B cell (primary cell): ENCODE measurements at regions not wholly inside any gene's neighbourhood (a gene's known extent, or its start where the extent isn't known, plus 50 kb on each side); places are given as distances from the start of the nearest gene placed in this dataset.

Experiments used
- ATAC-seq: fragments of 200-7000 bp; cut with Tn5 transposase; one replicate; pipeline ENCODE4 v1.10.0; 2021; ENCODE audit warnings: low read depth, mild to moderate bottlenecking, moderate number of reproducible peaks, moderate library complexity
- CTCF ChIA-PET: fragments of 350-600 bp; sonication (Branson Sonifier 250); formaldehyde crosslinking; loops from one replicate; lab custom pipeline; 2021; ENCODE audit warnings: antibody characterized with exemption, inconsistent platforms; lab: Charles Lee
- POLR2A ChIA-PET: fragments of 350-600 bp; sonication (Branson Sonifier 250); formaldehyde crosslinking; loops from one replicate; lab custom pipeline; 2021; ENCODE audit warnings: antibody characterized with exemption; lab: Charles Lee
- DNase-seq: peaks from one replicate; pipeline ENCODE4 v3.0.0; 2013
- H2AFZ ChIP-seq: 2 replicates; pipeline ENCODE4 v1.6.1; 2012; ENCODE audit warnings: mild to moderate bottlenecking, low read depth, low read length; ENCODE audit not compliant: insufficient read depth, poor library complexity, severe bottlenecking
- H3K27ac ChIP-seq, 2 donors: 1 replicate in 1 of 2; 2 replicates in 1 of 2; pipeline ENCODE4 v1.5.1; 2012 to 2013; ENCODE audit warnings: low read length in 2 of 2, mild to moderate bottlenecking in 2 of 2, moderate library complexity in 1 of 2
- H3K27me3 ChIP-seq, 4 experiments: fragments of 200-600 bp in 1 of 4; sonication (generic) in 1 of 4; replicated peaks in 1 of 4; 1 replicate in 2 of 4; 2 replicates in 2 of 4; pipeline versions ENCODE4 v1.6.1 to v1.7.0; 2013 to 2016; ENCODE audit warnings: low read length in 3 of 4, mild to moderate bottlenecking in 2 of 4, mixed read lengths in 1 of 4, moderate library complexity in 1 of 4; ENCODE audit not compliant: insufficient read depth in 4 of 4, control insufficient read depth in 3 of 4; ENCODE audit errors: control extremely low read depth in 1 of 4
- H3K36me3 ChIP-seq, 2 experiments: replicated peaks in 1 of 2; 1 replicate in 1 of 2; 2 replicates in 1 of 2; pipeline versions ENCODE4 v1.6.1 to v1.7.1; 2013; ENCODE audit warnings: low read length in 1 of 2; ENCODE audit not compliant: insufficient read depth in 2 of 2, control insufficient read depth in 1 of 2; ENCODE audit errors: control extremely low read depth in 1 of 2, extremely low read depth in 1 of 2
- H3K4me1 ChIP-seq, 2 donors: fragments of 200-600 bp in 1 of 2; sonication (generic) in 1 of 2; 1 replicate in 1 of 2; 2 replicates in 1 of 2; pipeline versions ENCODE4 v1.5.1 to v1.6.1; 2013 to 2017; ENCODE audit warnings: low read length in 2 of 2; ENCODE audit not compliant: control insufficient read depth in 2 of 2, insufficient read depth in 2 of 2
- H3K4me2 ChIP-seq: replicated peaks from 2 replicates; pipeline ENCODE3; 2012; ENCODE audit warnings: mild to moderate bottlenecking, low read depth, low read length; ENCODE audit not compliant: poor library complexity, severe bottlenecking
- H3K4me3 ChIP-seq, 5 experiments: fragments of 200-600 bp in 1 of 5; sonication (generic) in 1 of 5; 1 replicate in 3 of 5; 2 replicates in 2 of 5; pipeline versions ENCODE4 v1.5.1 to v1.7.0; 2011 to 2016; ENCODE audit warnings: low read length in 4 of 5, mild to moderate bottlenecking in 4 of 5, low read depth in 2 of 5, control low read depth in 1 of 5, moderate library complexity in 1 of 5; ENCODE audit not compliant: insufficient read depth in 1 of 5; ENCODE audit errors: control extremely low read depth in 1 of 5, extremely low read depth in 1 of 5
- H3K79me2 ChIP-seq: fragments of 200-600 bp; sonication (generic); one replicate; pipeline ENCODE4 v1.6.0; 2016; ENCODE audit warnings: low read length; ENCODE audit not compliant: control insufficient read depth, insufficient read depth
- H3K9ac ChIP-seq: fragments of 200-600 bp; sonication (generic); 2 replicates; pipeline ENCODE4 v1.6.1; 2017; ENCODE audit warnings: mild to moderate bottlenecking, low read length, moderate library complexity
- H3K9me3 ChIP-seq, 3 donors: one replicate each; pipeline versions ENCODE4 v1.6.1 to v1.7.1; 2013; ENCODE audit warnings: low read length in 2 of 3; ENCODE audit not compliant: control insufficient read depth in 2 of 3, insufficient read depth in 1 of 3; ENCODE audit errors: control extremely low read depth in 1 of 3
- H4K20me1 ChIP-seq: 2 replicates; pipeline ENCODE4 v1.6.0; 2012; ENCODE audit warnings: mild to moderate bottlenecking, low read length; ENCODE audit not compliant: insufficient read depth, control insufficient read depth, poor library complexity, severe bottlenecking
- H3K27ac Mint-ChIP-seq: one replicate; pipeline ENCODE4 v1.8.0; 2021; ENCODE audit warnings: mixed read lengths
- H3K27me3 Mint-ChIP-seq: one replicate; pipeline ENCODE4 v1.8.0; 2021; ENCODE audit warnings: mixed read lengths
- H3K4me1 Mint-ChIP-seq: one replicate; pipeline ENCODE4 v1.8.0; 2021; ENCODE audit warnings: mixed read lengths
- H3K4me3 Mint-ChIP-seq: one replicate; pipeline ENCODE4 v1.8.0; 2021; ENCODE audit warnings: mixed read lengths
- H3K9me3 Mint-ChIP-seq: one replicate; pipeline ENCODE4 v1.8.0; 2022; ENCODE audit warnings: mixed read lengths; ENCODE audit not compliant: insufficient read depth
- CTCF ChIP-seq: fragments of 200-600 bp; IDR thresholded peaks from one replicate; pipeline ENCODE4 v1.8.0; 2022; ENCODE audit warnings: antibody characterized with exemption, mild to moderate bottlenecking
- EZH2 ChIP-seq: IDR thresholded peaks from 2 replicates; pipeline ENCODE4 v1.6.1; 2012; ENCODE audit warnings: borderline replicate concordance, low read depth, mild to moderate bottlenecking, moderate library complexity, low read length; ENCODE audit not compliant: insufficient read depth, poor library complexity, severe bottlenecking
- WGBS: methylation state at CpG from one replicate; pipeline ENCODE4 v1.1.5; 2013; ENCODE audit warnings: missing lambda C conversion rate; ENCODE audit not compliant: insufficient coverage; 5-methylcytosine and 5-hydroxymethylcytosine counted together
- intact Hi-C: fragments of 100-400 bp; cut with micrococcal nuclease; formaldehyde crosslinking; loops from one replicate; pipeline ENCODE4 v1.10.0; 2022

GRCh38 chr13:67308004-67308772 is 78.1 kb upstream of the PCDH9 start:
- Mint-ChIP-seq H3K27me3 (no peaks in the 10 kb centered on the region), H3K4me3 (no peak overlapping the region), H3K9me3 (no peaks in the 10 kb centered on the region), H3K4me1 (no peaks in the 10 kb centered on the region), H3K27ac (no peak overlapping the region)
- no peak for DNase-seq
- Histone ChIP-seq H3K27me3 (no peaks in the 10 kb centered on the region), H2AFZ (no peak overlapping the region), H3K9ac (no peak overlapping the region), H3K4me2 (no peak overlapping the region), H3K4me1 (no peaks in the 10 kb centered on the region), H3K9me3 (no peaks in the 10 kb centered on the region), H3K27ac (no peak overlapping the region), H3K36me3 (no peaks in the 10 kb centered on the region), H3K4me3 (no peak overlapping the region), H3K79me2 (no peaks in the 10 kb centered on the region), H4K20me1 (no peaks in the 10 kb centered on the region)
- TF ChIP-seq CTCF (no peak), EZH2 (no peak)
- ChIA-PET CTCF (no interaction called here), POLR2A (no interaction called here)
- intact Hi-C loops = no loop called here
- 79% methylated on average over 2 of the region's 4 CpGs for WGBS
- no peak for ATAC-seq

DNA sequence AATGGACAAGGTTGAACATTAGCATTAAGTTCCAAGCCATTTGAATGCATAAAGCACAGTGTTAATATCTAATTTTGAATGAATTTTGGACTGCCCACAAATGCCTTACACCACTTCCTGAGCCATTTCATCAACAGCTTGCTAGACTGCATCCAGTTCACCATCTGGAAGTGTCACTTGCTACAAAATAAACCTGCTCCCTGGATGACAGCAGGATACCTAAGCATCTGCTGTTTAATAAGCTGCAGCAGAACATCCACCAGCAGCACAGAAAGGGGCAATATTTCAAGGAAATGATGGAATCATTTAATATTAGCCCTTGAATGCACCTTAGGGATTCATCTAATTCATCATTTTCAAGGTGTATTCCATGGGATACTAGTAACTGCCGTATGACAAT is 76.6 kb upstream of the PCDH9 start:
- Mint-ChIP-seq H3K27ac (no peak overlapping the region), H3K9me3 (no peaks in the 10 kb centered on the region), H3K27me3 (no peaks in the 10 kb centered on the region), H3K4me1 (no peaks in the 10 kb centered on the region), H3K4me3 (no peak overlapping the region)
- WGBS = no CpG with 5 or more reads among the region's 1 CpG
- TF ChIP-seq CTCF (no peak), EZH2 (no peak)
- H3K79me2 ChIP-seq = no peaks in the 10 kb centered on the region
- no peaks in the 10 kb centered on the region for H3K9me3 ChIP-seq
- CTCF ChIA-PET = no interaction called here
- H3K4me2 ChIP-seq = no peak overlapping the region
- H3K36me3 ChIP-seq = no peaks in the 10 kb centered on the region
- intact Hi-C loops = no loop called here
- H3K27me3 ChIP-seq = no peaks in the 10 kb centered on the region
- no peak overlapping the region for H2AFZ ChIP-seq
- no peaks in the 10 kb centered on the region for H4K20me1 ChIP-seq
- DNase-seq (no peak), ATAC-seq (no peak)
- no peaks in the 10 kb centered on the region for H3K4me1 ChIP-seq
- POLR2A ChIA-PET = no interaction called here
- no peak overlapping the region for H3K4me3 ChIP-seq
- no peak overlapping the region for H3K27ac ChIP-seq
- no peak overlapping the region for H3K9ac ChIP-seq
